ENCODE measurements at regions not wholly inside any gene's neighbourhood (a gene's known extent, or its start where the extent isn't known, plus 50 kb on each side); places are given as distances from the start of the nearest gene placed in this dataset.

DNA sequence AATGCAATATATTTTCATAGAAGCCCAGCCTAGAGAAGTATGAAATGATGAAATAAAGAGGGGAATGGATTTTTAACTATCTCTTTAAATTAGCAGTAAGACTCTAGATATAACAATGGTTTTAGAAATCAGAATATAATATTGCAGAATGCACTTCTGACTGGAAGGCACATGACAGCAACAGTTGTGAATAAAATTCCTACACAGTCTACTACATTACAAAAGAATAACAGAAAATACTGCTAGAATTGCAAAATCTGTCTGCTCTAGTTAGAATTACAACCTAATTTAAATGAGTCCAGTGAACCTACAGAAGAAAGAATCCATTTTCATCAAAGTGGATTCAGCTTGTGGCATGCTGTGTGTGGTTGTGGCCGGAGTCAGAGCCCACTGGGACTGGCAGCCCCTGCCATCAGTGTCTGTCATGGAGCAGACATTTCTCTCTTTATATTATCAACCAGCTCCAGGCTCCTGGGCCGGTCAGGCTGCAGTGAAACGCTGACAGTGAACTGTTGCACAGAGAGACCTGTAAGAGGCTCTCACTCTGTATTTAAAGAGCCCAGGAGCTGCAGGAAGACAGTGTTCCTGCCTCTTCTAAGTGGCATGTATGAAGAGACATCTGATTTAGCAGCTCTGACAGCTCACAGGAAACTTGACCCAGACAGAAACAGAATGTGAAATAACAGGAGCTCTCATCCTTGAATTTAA is 1523.8 kb upstream of the CADM2 start:
- TF ChIP-seq, protein P1, sequence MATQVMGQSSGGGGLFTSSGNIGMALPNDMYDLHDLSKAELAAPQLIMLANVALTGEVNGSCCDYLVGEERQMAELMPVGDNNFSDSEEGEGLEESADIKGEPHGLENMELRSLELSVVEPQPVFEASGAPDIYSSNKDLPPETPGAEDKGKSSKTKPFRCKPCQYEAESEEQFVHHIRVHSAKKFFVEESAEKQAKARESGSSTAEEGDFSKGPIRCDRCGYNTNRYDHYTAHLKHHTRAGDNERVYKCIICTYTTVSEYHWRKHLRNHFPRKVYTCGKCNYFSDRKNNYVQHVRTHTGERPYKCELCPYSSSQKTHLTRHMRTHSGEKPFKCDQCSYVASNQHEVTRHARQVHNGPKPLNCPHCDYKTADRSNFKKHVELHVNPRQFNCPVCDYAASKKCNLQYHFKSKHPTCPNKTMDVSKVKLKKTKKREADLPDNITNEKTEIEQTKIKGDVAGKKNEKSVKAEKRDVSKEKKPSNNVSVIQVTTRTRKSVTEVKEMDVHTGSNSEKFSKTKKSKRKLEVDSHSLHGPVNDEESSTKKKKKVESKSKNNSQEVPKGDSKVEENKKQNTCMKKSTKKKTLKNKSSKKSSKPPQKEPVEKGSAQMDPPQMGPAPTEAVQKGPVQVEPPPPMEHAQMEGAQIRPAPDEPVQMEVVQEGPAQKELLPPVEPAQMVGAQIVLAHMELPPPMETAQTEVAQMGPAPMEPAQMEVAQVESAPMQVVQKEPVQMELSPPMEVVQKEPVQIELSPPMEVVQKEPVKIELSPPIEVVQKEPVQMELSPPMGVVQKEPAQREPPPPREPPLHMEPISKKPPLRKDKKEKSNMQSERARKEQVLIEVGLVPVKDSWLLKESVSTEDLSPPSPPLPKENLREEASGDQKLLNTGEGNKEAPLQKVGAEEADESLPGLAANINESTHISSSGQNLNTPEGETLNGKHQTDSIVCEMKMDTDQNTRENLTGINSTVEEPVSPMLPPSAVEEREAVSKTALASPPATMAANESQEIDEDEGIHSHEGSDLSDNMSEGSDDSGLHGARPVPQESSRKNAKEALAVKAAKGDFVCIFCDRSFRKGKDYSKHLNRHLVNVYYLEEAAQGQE (IDR thresholded peaks at IDR 0.05; ENCODE audit: low read depth, low read length): no peak
- TF ChIP-seq RAD51 (IDR thresholded peaks at IDR 0.05) (no peak), ESRRA (IDR thresholded peaks at IDR 0.05; ENCODE audit: low read length) (no peak), NRF1 (conservative IDR thresholded peaks at IDR 0.05; ENCODE audit: low read depth, low read length) (no peak), POLR2A (IDR thresholded peaks at IDR 0.05; ENCODE audit: low read depth, low read length) (no peak), CREB1 (IDR thresholded peaks at IDR 0.05; ENCODE audit: low read depth) (no peak), NFXL1 (IDR thresholded peaks at IDR 0.05; ENCODE audit: borderline replicate concordance) (no peak), CHD4 (IDR thresholded peaks at IDR 0.05) (no peak), RAD21 (IDR thresholded peaks at IDR 0.05; ENCODE audit: insufficient read depth, low read depth, low read length) (no peak)
- TF ChIP-seq, protein P2, sequence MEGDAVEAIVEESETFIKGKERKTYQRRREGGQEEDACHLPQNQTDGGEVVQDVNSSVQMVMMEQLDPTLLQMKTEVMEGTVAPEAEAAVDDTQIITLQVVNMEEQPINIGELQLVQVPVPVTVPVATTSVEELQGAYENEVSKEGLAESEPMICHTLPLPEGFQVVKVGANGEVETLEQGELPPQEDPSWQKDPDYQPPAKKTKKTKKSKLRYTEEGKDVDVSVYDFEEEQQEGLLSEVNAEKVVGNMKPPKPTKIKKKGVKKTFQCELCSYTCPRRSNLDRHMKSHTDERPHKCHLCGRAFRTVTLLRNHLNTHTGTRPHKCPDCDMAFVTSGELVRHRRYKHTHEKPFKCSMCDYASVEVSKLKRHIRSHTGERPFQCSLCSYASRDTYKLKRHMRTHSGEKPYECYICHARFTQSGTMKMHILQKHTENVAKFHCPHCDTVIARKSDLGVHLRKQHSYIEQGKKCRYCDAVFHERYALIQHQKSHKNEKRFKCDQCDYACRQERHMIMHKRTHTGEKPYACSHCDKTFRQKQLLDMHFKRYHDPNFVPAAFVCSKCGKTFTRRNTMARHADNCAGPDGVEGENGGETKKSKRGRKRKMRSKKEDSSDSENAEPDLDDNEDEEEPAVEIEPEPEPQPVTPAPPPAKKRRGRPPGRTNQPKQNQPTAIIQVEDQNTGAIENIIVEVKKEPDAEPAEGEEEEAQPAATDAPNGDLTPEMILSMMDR (IDR thresholded peaks at IDR 0.05 in 2 of 3, conservative IDR thresholded peaks at IDR 0.05 in 1 of 3; ENCODE audit: control insufficient read depth in 2 of 3, extremely low read depth in 1 of 3, insufficient read depth in 1 of 3, low read depth in 3 of 3, low read length in 3 of 3): no peak
- TF ChIP-seq, protein P3, sequence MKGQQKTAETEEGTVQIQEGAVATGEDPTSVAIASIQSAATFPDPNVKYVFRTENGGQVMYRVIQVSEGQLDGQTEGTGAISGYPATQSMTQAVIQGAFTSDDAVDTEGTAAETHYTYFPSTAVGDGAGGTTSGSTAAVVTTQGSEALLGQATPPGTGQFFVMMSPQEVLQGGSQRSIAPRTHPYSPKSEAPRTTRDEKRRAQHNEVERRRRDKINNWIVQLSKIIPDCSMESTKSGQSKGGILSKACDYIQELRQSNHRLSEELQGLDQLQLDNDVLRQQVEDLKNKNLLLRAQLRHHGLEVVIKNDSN (IDR thresholded peaks at IDR 0.05; ENCODE audit: borderline replicate concordance, extremely low read length, insufficient read depth, low read depth, low read length): no peak

Data from GM12878 (cell line).